ENCODE measurements at regions not wholly inside any gene's neighbourhood (a gene's known extent, or its start where the extent isn't known, plus 50 kb on each side); places are given as distances from the start of the nearest gene placed in this dataset.
"Not testable (repeated sequence)": the region's sequence is repeated elsewhere in the genome, so short reads cannot be mapped to it uniquely, and the experiment has no call there.

DNA sequence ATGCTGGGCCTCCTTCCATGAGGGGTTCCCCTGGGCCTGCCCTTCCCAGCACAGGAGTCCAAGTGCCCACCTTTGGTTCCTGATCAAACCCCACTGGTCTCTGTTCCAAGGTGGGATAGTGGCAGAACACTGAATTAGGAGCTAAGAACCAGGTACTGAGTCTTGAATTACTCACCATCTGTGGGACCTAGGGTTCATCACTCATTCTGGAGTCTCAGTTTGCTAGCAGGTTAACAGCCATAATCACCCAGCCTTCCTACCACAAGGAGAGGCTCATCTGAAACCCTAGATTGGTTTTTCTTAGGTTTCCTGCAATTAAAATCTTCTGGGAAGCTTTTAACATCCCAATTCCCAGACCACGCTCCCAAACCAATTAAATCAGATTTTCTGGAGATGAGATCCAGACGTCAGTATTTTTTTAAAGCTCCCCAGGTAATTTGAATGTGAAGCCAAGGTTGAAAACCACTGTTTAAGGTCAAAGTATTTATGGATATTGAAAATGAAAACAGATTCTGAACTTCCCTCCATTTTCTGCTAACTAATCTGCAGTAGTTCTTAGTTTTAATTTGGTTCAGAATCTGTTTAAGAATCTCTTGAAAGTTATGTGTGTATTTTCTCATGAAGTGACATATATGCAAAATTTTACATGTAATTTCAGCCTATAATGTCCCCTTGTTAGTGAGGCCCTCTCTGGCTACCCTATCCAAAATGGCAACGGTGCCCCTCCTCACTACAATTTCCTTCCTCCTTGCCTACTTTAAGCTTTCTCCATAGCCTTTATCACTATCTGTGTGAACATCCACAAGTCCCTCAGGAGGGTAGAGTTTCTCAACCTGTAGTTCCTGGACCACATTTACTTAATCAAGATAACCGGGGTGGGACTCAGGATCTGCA, 166.5 kb upstream of the CXCR4 start:
- no peak for DNase-seq (ENCODE audit: low spot score)

- DNase-seq (ENCODE audit: low spot score): no peak
Measured at GRCh38 chr2:136282251-136282650, 164.3 kb upstream of the CXCR4 start.

GRCh38 chr2:136281281-136282114, 163.5 kb upstream of the CXCR4 start:
- DNase-seq (ENCODE audit: low spot score): no peak

DNA sequence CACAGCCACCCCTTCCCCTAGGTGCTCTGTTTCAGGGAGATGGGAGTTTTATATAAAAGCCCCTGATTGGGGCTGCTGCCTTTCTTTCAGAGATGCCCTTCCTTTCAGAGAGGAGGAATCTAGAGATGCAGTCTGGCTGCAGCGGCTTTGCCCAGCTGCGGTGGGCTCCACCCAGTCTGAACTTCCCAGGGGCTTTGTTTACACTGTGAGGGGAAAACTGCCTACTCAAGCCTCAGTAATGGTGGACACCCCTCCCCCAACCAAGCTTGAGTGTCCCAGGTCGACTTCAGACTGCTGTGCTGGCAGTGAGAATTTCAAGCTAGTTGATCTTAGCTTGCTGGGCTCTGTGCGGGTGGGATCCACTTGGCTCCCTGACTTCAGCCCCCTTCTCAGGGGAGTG, 148.4 kb upstream of the CXCR4 start:
- DNase-seq (ENCODE audit: low spot score): not testable (repeated sequence)

DNA sequence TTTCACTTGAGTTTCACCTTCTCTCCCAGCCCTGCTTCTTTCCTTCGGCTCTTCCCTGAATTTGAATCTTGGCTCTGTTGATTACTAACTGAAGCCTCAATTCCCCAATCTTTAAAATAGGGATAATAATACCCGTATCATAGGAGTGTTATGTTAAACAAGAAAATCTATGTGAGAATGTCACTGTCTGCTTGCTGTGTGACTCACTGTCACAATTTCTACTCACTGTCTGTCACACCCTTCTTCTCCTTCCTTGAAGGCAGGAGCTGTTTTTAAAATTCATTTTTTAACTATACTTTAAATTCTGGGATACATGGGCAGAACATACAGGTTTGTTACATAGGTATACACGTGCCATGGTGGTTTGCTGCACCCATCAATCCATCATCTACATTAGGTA, 141.6 kb upstream of the CXCR4 start:
- no peak for DNase-seq (ENCODE audit: low spot score)

GRCh38 chr2:136257893-136258292, 139.9 kb upstream of the CXCR4 start:
- no peak for DNase-seq (ENCODE audit: low spot score)

GRCh38 chr2:136255648-136256461, 137.9 kb upstream of the CXCR4 start:
- no peak for DNase-seq (ENCODE audit: low spot score)

DNA sequence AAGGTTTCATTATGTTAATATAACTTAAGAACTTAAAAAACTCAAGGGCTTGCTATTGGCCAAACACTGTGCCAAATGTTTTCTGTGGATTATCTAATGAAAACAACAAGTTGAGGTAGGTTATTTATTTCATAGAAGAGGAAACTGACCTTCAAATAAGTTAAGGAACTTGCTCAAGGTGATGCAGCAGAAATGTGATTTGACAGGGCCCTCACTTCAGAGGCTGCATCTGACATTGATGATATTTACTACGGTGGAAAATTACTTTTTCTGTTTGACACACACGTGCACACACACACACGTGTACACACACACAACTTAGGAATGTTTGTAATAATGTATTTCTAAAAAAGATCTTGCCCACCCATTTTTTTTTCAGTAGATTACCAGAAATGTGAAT, 137.2 kb upstream of the CXCR4 start:
- DNase-seq (ENCODE audit: low spot score): no peak

DNA sequence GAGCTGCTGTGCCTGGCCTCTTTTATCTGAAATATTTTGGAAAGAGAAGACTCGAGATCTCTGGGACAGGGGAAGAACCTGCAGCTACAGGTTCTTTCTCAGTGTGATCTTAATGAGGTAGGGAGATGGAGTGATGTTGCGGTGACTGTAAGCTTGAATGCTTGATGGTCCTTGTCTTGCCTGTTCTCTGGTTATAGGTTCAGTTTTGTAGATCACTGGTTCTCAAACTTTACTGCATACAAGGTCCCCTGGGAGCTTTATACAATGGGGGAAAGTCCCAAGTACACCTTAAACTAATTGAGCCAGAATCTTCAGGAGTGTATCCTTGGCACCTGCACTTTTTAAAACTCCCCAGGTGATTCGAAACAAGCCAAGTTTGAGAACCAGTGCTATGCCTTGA, 136.7 kb upstream of the CXCR4 start:
- DNase-seq (ENCODE audit: low spot score): no peak

DNA sequence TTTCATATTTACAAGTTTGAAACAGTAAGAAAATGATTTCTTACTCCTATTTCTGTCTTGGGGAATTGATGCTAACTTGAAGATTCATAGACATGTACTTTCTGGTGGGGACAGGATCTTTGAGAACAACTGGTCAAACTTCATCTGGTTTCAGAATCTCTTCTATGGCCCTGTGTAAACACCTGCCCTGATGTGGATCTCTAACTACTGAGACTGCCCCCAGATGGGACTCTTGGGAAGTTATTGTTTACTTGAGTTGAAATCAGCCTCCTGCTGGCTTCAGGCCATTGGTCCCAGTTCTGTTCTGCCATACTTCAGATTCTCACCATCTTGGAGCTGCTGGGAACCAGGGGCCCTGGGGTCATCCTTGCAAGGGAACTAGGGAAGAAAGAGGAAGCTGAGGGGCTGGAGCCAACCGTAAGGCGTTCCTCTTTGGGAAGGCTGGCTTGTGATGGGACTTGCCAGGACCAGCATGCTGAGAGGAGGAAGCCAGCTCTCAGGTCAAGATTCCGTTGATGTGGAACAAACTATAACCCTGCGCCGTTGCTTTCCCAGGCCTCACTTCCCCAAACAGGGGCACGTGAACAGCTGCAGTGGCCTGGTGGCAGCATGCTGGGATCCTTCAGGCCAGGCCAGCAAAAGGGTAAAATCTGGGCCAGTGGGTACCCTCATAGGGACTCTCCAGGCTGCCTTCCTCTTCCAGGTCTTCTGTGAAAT, 135.5 kb upstream of the CXCR4 start:
- no peak for DNase-seq (ENCODE audit: low spot score)

DNA sequence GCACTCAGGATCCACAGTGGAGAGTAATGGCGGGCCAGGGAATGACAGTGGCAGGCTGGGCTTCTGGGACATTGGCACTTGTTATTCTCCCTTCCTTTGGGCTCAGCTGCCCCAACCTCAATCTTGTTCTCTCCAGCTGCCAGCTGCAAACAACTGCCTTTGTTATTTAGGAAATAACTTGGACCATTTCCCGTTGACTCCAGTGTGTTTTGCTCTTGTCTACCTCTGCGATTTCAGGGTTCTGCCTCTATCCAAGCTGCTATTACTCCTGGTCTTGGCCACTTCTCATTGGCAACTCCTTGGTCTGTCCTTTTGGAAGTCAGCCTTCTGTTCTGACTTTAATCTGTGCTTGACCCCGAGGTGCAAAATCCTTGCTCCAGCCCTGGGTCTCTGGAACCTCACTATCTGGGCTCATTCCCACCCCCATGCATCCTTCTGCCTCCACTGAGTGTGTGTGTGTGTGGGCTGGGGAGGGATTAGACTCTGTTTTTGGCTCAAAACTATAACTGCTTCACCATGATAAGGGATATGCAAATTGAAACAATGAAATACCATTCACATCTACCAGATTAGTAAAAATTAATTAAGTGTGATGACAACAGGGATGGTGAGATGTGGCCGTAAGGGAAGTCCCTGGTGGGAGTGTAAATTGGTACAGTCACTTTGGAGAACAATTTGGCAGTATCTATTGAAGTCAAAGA, 134.1 kb upstream of the CXCR4 start:
- no peak for DNase-seq (ENCODE audit: low spot score)

DNA sequence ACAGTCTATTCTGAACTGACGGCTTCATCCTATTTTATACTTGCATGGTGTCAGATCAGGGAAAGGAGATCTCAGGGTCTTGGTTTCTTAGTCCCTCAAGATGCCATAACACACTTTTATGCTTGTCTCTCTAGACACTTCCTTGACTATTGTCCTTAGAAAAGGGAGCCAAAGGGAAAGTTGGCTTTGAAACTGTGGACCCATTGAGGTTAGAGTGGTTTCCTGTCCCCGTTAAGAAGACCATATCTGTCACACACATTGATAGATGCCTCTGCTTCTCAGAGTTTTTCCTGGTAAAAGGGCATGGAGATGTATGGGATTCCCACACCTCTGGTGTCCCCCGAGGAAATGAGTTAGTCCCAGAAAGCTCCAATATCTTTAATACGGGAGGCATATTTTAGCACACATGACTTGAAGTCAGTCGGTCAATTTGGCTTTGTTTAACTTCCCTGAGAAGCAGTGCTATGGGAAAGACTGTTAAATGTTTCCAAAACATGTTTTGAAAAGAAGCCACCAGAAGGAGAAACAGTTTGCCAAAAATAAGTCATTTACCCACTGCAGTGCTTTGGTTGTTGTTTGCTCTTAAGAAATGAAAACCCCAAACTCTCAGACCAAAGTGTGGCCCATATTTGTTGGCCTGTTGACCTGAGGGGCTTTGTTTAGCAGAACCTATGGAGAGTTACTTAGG, 133.4 kb upstream of the CXCR4 start:
- DNase-seq (ENCODE audit: low spot score): no peak

DNA sequence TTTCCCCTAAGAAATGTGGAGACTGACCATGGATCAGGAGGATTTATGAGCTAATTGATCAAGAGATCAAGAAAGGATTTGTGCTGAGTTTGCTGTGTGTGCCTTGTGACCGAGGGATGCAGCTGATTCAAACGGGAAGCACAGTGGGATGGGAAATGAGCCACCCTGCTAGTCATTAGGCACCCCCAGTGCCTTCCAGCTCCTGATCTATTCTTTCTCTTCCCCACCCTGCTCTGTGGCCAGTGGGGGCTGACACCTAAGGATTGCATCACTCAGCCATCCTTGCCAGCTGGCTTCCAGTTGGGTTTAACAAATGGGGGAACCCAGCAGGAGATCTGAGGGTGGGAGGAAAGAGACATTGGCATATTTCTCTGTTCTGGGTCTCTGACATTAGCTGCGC, 132.2 kb upstream of the CXCR4 start:
- no peak for DNase-seq (ENCODE audit: low spot score)

- DNase-seq (ENCODE audit: low spot score): no peak
Measured at GRCh38 chr2:136248907-136249306, 131.0 kb upstream of the CXCR4 start.

DNA sequence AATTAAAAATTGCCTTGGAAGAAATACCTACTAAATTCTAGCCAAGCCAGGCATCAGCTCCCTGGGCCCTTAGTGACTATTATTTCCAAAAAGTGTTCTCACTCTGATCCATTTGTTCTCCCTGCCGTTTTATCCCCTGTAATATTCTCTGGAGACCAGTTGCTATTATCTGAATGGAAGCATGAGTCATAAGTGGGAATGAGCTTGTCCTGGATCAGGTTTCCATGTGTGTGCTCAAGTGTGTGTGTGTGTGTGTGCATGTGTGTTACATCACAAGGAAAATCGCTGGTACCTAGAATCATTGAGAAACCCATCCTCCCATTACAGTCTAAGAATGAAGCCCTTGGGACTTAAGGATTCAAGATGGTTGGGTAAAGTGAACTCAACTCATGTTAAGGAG, 130.3 kb upstream of the CXCR4 start:
- DNase-seq (ENCODE audit: low spot score): no peak

DNA sequence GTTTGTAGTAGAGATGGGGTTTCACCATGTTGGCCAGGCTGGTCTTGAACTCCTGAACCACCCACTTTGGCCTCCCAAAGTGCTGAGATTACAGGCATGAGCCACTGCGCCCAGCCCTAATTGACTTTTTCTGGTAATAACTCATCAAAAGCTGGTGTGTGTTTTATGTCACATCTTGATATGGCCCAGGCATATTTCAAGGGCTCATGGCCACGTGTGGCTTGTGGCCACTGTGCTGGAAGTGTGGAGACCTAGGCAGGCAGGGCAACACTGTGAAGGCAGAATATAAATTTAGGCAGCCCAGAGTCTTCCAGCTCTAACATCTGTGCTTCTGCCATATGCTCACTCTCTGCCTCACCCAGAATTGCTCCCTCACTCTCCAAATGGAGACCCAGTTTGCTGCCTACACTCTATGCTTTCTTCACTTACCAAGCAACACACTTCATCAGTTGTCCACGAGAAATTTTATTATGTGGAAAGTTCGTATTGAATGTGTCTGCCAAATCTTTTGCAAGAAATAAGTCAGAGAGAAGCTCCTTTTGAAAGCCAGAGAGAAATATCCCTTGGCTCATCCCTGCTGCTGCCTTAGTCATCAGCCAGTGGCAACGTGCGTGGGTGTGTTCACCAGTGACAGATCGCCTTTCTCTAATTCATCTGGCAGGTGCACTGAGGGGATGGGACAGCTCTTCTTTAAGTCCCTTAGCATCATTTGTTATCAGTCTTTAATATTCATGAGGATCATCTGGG, 129.4 kb upstream of the CXCR4 start:
- DNase-seq (ENCODE audit: low spot score): no peak

DNA sequence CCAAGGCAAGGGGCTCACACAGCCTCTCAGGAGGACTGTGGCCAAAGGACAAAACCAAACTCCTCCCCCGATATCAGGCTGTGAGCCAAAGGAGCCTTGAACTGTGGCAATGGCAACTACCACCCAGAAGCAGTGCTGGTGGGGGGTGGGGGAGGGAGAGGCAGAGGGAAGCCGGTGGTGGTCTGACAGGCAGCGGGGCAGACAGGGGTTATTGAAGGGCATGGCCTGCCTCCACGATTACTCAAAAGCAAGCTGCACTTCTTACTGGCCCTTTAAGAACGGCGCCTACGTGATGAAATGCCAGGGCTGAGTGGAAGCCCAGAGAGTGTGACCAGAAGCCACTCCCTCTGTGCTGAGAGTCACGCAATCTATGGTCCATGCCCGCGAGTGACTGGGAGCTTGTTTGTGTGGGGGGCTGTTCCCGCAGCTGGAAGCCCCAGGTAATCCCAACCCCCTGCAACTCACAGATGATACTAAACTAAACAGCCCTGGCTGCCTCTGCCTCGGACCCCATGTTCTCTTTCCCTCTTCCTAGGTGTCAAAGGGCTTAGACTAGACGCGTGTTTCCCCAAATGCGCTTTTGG, 128.2 kb upstream of the CXCR4 start:
- DNase-seq (ENCODE audit: low spot score): peak; percentile 6

DNA sequence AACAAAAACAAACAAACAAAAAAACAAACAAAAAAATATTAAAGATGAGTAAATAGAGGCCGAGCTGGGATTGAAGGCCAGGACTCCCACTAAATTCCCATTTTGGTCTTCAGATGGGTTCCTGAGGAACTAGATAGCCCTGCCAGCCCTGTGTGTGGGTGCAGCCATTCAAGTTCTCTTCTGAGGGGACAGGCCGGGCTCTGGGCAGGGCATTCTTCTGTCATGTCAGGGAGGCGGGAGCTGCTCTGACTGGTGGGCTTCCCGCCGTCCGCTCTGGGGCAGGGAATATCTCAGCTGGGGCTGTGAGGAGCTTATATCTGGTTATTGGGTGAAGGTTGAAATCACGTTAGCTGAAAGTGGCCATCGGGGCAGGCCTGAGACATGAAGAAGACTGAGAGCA, 127.3 kb upstream of the CXCR4 start:
- DNase-seq (ENCODE audit: low spot score): no peak

GRCh38 chr2:136244536-136244885, 126.6 kb upstream of the CXCR4 start:
- DNase-seq (ENCODE audit: low spot score): no peak
